ENCODE measurements at regions not wholly inside any gene's neighbourhood (a gene's known extent, or its start where the extent isn't known, plus 50 kb on each side); places are given as distances from the start of the nearest gene placed in this dataset.

DNA sequence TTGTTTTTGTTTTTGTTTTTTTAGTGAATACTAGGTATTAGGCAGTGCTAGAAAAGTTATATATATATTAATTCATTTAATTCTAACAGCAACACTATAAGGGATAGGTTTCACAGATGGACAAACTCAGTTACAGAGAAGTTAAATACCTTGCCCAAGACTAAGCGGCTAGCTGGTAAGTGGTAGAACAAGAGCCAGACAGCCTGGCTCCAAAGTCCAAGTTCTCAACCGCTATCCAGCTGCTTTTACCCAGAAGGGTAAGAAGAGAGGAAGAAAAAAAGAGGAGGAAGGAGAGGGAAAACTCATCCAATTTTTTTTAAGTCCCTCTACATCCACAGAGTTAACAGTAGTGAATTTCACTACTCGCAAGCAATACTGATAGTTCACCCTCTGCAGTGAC is 217.0 kb downstream of the SPRY2 start:
- DNase-seq = no peak

DNA sequence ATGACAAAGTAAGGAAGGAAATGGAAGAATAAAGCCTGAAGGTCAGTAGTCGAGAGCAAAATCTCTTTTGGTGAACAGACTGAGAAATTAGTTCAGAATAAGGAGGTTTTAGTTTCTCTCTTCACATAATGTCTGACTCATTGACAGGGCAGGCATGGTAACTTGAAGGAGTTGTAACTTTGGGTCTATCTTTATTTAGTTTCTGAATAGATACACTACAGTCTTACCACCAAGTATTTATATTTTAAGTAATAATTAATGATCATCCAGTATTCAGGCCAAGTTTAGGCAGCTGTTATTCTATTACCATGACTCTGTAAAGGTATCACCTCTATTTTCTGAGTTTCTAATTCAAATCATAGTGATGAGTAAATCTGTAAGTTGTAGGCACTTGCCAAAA is 219.9 kb downstream of the SPRY2 start:
- DNase-seq = no peak

DNA sequence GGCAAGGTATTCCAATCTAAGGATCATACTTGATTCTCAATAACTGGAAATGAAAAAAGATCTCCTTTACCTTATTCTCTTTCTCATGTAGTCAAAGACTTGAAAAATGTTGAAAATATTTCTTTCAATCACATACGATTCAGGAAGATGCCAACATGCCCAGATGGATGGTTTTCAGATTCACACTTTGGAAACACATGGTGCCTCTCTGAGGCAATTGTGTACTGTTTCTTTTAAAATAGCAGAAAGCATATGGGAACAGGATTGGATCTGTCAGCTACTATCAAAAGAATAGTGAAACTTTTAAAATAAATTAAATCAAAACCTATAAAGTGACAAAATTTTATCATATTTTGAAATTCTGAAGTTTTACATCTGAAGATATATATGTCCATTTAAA is 222.4 kb downstream of the SPRY2 start:
- DNase-seq = no peak

DNA sequence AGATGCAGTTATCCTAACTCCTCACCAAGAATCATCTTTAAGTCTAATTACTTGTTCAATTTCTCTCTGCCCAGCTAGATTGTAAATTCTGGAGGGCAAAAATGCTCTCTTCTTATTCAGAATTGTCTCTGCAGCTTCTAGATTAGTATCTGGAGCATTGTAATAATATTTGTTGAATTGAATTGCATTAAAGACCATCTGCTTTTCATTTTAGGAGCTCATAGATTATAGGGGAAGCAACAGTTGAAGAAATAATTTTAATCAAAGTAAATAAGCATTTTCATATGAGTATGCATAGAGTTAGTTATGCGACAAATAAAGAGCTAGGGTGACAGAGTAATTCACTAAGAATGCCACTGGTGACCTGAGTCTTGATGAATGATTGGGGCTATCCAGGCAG is 222.8 kb downstream of the SPRY2 start:
- DNase-seq = no peak

DNA sequence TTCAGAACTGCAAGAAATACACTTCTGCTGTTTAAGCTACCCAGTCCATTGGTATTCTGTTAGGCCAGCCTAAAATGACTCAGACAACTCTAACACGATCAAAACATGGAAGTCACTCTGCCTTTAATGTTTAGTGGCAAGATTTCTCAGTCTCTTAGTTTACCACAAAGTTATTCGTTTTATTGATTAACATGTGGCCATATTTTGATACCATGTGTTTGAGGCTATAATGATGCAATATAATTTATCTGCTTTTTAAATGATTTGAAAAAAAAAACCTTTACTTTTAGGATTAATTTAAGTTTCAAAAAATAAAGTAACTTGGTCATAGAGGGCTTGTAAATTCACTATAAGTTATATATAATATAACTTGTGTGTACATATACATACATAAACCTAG is 223.4 kb downstream of the SPRY2 start:
- no peak for DNase-seq

DNA sequence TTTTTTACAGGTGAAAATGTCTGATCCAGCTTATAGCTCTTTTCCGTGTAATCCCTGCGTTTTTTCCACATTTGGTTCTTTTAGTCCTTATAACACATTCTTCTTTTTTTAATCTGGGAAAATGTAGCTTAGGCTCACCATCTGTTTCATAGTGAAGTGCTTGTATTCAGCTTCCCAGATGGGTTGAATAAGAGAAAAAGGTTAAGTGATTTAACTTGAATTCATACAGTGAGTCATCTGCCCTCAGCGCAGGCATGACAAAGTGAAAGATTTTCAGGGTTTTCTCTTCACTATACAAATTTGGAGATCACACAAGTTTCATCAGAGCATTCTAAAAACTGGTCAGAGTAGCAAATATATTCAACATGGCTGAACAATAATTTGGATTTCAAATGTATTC is 224.8 kb downstream of the SPRY2 start:
- DNase-seq = no peak

DNA sequence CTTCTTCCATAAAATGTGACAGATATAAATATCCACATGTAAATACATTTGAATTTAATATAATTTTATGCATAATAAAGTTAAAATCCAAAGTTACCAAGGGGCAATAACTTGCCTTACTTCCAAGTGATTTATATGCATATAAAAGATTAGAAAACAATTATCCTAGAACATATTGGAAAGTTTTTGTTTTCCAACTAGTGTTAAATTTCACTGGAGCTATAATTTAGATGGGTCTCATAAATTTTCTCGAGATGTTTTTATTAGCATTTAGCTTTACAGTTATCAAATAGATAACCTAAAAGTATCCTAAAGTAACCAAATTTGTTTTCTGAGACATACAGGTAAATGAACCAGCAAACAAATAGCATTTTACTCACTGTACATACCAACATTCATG is 225.3 kb downstream of the SPRY2 start:
- DNase-seq = no peak

DNA sequence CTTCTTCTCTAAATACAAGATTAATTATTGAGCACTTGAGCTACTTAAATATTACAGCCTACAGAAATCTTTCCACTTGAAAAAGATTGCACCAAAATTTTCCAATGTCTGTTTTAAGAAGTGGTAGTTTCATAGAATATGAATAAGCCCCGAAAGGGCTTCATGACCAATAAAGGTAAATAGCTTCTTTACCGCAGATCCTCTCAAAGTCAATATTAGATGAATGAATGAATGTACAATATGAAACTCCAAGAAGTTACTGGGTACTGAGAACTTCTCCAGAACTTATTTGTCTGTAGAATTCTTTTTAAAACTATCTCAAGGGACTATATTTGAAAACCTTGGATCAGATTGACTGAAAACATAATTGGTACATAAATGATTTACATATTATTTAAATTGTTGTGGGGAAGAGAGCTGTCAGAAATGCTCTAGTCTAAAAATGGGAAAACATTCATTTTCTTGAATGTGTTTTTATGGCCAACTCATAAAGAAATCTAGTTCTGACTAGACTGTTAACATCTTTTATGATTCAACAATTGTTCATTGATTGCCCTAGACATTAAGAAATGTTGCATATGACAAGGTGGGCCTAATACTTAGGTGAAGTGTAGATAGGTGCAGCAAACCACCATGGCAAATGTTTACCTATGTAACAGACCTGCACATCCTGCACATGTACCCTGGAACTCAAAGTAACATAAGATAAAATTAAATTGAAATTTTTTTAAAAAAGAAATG is 227.0 kb downstream of the SPRY2 start:
- no peak for DNase-seq

DNA sequence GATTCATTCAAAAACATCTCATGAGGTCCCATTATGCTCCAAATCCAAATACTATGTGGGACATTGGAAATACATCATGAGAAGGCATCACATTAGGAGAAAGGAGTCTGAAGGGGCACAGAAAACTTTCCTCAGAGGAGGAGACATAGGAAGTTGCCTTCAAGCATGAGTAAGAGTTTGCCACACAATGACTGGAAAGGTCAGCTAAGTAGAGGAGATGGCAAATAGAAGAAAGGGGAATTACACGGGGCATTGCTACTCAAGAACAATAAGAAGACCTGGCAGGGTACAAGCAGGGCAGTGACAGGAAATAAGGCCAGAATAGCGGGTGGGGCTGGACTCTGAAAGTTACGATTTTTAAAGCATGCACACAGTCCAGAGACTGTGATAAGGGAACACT is 231.6 kb downstream of the SPRY2 start:
- no peak for DNase-seq

DNA sequence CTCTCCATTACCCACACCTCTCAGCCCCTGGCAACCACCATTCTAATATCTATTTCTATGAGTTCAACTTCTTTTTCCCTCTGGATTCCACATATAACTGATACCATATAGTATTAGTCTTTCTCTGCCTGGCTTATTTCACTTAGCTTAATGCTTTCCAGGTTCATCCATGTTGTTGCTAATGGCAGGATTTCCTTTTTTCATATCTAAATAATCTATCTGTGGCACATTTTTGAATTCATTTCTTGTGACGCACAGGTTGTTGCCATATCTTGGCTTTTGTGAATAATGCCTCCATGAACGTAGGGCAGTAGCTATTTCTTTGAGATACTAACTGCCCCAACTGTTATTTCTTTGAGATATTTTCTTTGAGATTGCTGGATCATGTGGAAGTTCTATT is 235.6 kb downstream of the SPRY2 start:
- DNase-seq = no peak

DNA sequence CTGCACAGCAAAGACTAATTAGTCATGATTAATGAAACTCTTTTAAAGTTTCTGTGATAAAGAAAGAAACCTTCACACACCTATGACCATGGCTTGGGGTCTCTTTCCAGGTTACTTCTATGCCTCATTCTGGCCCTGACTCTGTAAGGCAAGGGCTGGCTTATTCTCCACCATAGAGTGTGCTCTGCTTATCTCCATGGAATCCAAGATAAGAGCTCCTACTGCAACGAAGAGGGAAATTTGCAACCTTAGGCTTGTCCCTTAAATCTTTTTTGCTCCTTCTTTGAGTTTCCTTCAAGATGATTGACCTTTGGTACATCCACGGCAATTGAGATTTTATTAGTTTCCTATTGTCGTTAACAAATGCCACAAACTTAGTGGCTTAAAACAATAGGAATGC is 239.9 kb downstream of the SPRY2 start:
- no peak for DNase-seq

DNA sequence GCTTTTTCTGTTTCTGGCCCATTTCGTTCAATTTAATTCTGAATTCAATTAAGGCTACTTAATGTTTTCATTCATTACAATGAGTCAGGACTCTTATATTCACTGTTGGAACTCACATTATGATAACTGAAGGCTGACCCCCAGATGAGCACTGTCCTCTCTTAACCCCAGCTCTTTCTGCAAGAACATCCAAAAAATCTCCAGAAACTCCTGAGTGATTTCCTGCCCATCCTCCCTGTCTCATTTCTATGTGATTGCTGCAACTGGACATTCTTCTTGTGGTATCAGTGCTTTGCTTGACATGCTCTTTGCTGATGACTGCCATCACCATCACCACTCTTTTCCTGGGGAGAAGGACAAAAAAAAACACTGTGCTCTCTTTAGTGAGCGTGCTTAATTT is 240.3 kb downstream of the SPRY2 start:
- DNase-seq = no peak

DNA sequence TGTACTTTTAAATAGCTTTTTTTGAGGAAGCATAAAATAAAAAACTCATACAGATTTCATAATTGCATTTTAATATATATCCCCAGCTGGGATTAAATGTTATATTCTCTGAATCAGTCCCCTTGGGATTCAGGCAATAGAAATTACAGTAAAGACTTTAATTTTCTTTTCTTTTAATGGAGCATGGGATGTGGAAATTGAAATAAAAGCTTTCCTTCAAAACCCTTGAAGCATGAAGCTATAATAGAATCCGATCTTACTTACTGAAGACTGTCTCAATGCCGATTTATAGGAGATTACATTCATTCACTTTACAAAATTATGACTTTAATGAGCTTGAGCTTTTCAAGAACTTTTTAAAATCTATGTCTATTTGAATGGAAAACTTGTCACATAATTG is 243.4 kb downstream of the SPRY2 start:
- DNase-seq = no peak

DNA sequence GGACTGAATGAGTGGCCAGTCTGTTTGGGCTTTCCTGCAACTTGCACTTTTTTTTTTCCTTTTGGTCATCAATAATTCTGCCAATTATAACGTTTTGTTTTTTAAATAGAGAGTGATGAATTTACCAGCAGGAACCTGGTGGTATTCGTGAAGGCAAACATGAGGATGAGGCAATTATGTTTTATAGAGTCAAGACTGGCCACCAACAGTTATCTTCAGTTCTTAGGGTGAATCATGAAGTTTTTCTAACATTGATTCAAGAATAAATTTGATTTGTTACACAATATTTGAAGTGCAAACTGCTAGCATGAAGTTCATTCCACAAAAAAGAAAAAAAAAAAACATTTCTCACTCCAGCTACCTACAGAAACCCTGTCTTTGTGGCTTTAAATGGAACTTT is 244.5 kb downstream of the SPRY2 start:
- no peak for DNase-seq

DNA sequence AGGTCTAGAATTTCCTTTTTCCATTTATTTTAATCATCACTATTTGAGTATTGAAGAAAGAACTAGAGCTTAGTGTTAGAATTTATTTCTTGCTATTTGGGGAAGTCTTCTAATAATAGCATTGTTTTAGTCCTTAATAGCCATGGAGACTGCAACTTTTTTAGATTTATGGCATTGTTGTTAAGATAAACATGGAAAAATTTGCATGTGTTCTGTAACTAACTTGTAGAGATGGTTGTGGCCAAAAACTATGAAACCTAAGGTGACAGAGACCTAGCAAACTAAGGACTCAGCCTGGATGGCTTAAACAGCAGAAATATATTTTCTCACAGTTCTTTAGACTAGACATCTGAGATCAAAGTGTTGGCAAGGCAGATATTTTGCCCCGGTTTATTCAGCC is 246.4 kb downstream of the SPRY2 start:
- DNase-seq = no peak

DNA sequence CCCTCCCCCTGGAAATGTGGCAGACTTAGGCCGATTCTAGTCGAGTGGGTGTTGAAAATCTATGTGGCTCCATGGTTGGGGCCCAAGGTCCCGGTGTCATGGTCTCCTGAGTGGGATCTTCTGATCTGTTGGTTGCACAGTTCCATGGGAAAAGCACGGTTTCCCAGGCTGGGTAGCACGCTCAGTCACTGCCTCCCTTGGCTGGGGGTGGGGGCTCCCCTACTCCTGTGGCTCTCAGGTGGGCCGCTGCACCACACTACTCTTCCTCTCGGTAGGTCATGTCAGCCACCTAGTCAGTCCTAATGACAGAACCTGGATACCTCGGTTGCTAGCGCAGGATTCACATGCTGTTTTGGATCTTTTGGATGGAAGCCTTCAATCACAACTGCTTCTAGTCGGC is 247.0 kb downstream of the SPRY2 start:
- no peak for DNase-seq

DNA sequence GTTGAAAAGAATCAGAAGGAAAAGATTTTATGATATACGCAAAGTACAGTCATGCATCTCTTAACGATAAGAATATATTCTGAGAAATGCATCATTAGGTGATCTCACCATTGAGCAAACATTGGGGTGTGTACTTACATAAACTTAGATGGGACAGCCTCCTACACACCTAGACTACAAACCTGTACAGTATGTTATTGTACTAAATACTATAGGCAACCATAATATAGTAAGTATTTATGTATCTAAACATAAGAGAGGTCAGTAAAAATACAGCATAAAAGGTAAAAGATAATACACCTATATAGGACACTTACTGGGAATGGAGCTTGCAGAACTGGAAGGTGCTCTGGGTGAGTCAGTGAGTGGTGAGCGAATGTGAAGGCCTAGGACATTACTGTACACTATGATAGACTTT is 254.6 kb downstream of the SPRY2 start:
- DNase-seq = no peak

DNA sequence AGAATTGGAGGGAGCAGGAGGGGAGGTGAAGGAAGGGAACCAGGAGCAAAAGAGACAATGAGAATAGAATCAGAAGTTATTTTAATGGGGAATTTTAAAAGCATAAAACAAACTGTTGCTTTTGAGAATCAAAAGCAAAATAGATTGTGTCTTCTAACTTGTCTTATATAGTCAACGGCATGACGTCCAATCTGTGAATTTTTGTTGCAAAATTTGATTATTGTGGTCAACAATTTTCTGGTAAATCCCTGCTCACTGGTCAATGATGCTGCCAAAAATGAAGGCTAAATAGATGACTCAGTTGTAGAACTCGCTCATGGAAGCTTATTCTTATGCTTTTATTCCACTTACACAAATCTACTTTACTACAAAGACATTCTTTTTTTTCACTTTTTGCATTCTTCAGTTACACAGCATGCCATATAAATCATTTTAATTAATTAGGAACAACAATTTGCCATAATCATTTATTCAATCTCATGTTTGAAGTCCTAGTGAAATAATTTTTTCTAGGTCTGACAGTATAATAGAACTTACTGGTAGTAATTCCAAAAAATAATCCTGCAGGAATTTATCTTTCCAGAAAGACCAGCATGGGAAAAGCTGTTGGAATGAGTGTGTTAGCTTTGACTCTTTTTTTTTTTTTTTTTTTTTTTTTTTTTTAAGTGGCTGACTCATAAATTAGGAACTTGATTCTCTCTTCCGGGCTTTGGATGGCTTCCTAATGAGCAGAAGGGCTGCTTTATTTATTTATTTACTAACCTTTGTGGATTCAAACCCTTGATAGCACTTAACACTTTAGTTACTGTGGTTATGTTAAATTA is 256.9 kb downstream of the SPRY2 start:
- no peak for DNase-seq

DNA sequence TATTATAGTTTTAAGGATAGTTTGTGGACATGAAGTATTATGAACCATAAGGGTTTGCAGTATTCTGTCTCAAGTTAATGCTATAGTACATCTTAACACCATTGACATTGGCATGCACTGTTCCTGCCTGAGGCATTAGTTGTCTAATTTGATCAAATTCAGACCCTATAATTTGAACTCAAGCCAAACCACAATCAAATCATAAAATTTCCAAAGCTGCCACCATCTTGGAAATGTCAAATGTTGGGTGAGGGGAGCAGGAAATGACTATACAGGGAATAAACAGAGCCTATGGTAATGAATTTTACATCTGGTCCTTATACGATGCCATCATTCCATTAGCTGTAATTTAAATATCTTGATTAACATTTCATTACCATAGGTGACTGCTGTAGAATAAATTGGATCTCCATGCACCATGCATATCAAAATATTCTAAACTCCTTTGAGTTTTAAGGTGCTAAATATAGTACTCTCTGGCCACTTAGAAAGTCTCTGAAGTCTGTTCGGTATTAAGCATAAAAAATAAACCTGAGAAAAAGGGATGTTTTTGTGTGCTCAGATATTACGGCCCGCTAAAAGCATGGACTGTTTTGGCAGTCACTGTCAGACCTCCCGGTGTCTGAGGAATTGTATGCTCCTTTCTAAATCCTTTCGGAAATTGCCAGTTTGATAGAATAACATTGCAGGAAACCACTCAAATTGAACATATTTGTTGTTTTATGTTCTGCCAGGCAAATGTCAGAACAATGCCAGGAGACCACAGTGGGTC is 257.7 kb downstream of the SPRY2 start:
- DNase-seq = no peak

DNA sequence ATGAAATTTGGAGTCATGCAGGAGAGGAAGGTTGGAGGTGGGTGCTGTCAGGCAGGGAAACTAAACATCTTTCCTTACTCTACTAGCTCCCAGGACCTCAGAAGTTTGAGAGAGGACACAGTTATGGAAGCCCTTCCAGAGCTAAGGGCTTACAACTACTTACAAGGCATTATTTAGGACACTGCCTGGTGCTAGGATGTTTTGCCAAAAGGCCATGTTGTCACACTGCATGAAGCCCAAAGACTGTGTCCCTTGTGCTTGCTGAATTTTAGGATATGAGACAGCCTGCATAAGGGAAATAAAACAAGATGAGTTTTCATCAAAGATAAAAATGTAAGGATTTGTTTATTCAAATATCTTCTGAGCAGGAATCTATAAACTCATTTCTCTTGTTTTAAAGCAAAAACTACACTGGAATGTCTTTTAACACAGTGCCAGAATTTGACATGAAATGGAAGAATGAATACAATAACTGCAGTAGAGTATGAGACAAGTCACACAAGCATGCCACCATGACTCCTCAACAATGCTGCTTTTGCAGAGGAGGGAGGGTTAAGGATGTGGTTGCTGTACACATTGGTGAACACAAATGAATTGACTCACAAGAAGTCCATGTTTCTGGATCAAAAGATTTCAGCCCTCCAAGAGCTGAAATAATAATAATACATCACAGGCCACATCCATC is 258.4 kb downstream of the SPRY2 start:
- no peak for DNase-seq

DNA sequence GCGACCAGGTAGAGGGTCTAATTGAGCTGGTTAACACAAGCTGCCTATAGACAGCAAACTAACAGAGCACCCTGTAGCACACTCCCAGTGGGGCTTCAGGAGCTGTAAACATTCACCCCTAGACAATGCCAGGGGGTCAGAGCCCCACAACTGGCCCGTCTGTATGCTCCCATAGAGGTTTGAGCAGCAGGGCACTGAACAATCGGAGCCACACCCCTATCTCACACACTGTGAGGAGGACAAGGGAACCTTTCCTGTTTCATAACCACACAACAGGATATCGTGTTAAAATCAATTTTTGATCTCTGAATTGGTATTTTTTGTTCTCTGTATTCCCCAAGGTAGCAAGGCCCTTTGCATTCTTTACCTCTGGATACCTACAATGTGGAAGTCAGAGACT is 266.1 kb downstream of the SPRY2 start:
- DNase-seq = no peak

DNA sequence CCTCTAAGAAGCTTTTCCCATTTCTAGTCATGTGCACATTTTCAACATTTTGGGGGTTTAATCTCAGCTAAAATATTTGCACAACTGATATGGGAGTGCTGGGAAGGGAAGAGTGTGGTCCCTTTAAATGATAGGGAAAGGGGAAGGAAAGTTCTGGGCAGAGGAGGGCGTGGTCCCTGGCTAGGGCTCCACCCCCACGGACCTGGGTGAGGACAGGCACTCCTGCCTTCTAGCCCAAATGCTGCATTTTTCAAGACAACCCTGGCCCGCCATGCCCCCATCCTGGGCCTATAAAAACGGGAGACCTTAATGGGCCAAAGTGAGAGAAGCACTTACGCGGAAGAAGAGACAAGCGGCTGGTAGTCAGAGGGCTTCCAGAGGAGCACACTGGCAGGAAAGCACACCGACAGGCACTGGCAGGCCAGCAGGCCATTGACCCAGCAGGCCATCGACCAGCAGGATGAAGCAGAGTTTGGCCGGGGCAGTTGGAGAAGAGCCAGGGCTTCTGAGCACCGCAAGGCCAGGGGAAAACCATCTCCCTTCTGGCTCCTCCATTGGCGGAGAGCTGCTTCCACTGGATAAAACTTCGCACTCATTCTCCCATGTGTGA is 266.7 kb downstream of the SPRY2 start:
- DNase-seq = no peak

DNA sequence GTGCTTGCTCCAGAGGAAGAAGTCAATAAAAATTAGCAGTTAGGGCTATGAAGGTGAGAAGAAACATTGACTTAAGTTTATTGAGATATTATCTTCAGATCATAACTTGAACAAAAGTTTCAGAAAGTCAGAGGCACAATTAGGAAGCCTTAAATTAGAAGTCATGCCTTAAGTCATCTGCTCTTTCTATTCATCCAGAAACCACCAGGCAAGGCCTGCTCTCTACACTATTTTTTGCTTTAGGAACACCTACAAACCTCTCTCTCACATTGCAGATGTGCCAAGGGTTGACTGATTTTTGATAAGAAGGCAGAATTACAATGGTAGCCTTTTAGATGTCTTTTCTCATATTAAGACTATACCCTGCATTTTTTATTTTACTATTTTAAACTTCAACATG is 268.7 kb downstream of the SPRY2 start:
- DNase-seq = no peak
